ENCODE measurements at regions not wholly inside any gene's neighbourhood (a gene's known extent, or its start where the extent isn't known, plus 50 kb on each side); places are given as distances from the start of the nearest gene placed in this dataset.

GRCh38 chr11:110878513-110878912 lies 166.3 kb upstream of the ARHGAP20 start:
- no peaks in the 10 kb centered on the region for H4K20me1 ChIP-seq (ENCODE audit: control insufficient read depth, insufficient read depth)
- no peak overlapping the region for H3K4me3 ChIP-seq
- H3K27ac ChIP-seq (ENCODE audit: control insufficient read depth, insufficient read depth) = no peak overlapping the region
- intact Hi-C loops (cut with micrococcal nuclease; ENCODE audit: unreplicated experiment) (no loop called here), in situ Hi-C loops (cut with MboI) (no loop called here)
- ChIA-PET SMC1A (ENCODE audit: uncharacterized antibody, unreplicated experiment) (interaction anchor here (0.6 to 1.0 kb wide), 2 partner anchors 73 to 575 kb away, joined by 3 to 4 read pairs; no protein-coding TSS in a partner anchor), RAD21 (ENCODE audit: unreplicated experiment) (no interaction called here), CTCF (interaction anchor here (0.9 kb wide), 1 partner anchor 431 kb away, joined by 3 read pairs; no protein-coding TSS in a partner anchor), POLR2A (no interaction called here)
- H3K4me2 ChIP-seq (ENCODE audit: control insufficient read depth, insufficient read depth) = no peak overlapping the region
- DNase-seq (ENCODE audit: low read depth, low spot score) = no peak
- H3K9me3 ChIP-seq (replicated peaks; ENCODE audit: control insufficient read depth, insufficient read depth, low read length) = no peaks in the 10 kb centered on the region
- BruUV-seq (replicated peaks) = no TSS peak
- no peak for ATAC-seq
- no peaks in the 10 kb centered on the region for H3K36me3 ChIP-seq (ENCODE audit: control insufficient read depth in 2 of 2, insufficient read depth in 2 of 2, low read length in 1 of 2)
- H2AFZ ChIP-seq (ENCODE audit: control insufficient read depth, low read depth, low read length) = no peak overlapping the region
- no peaks in the 10 kb centered on the region; a peak in 1 of 4 replicates for H3K27me3 ChIP-seq (replicated peaks in 1 of 2; ENCODE audit: control insufficient read depth in 2 of 2, insufficient read depth in 2 of 2, low read length in 1 of 2)
- no peaks in the 10 kb centered on the region for H3K4me1 ChIP-seq (ENCODE audit: control insufficient read depth, insufficient read depth, low read length)
- no peak for FAIRE-seq
- TF ChIP-seq E2F8 (IDR thresholded peaks at IDR 0.05; ENCODE audit: low read depth, partially characterized antibody) = no peak
- H3K79me2 ChIP-seq (ENCODE audit: control insufficient read depth, insufficient read depth, low read length) = no peaks in the 10 kb centered on the region
- WGBS (ENCODE audit: insufficient coverage, insufficient replicate concordance, low lambda C conversion rate, missing lambda C conversion rate) = 0% methylated on average over 1 of the region's 1 CpG
- no peak overlapping the region for H3K9ac ChIP-seq (ENCODE audit: control insufficient read depth, insufficient read depth, low read length)

- DNase-seq (ENCODE audit: low read depth, low spot score) (no peak), FAIRE-seq (no peak), ATAC-seq (no peak)
- WGBS (ENCODE audit: insufficient coverage, insufficient replicate concordance, low lambda C conversion rate, missing lambda C conversion rate) = 50% methylated on average over 4 of the region's 5 CpGs
- Histone ChIP-seq H3K9ac (ENCODE audit: control insufficient read depth, insufficient read depth, low read length) (no peak overlapping the region), H3K4me2 (ENCODE audit: control insufficient read depth, insufficient read depth) (no peak overlapping the region), H3K79me2 (ENCODE audit: control insufficient read depth, insufficient read depth, low read length) (no peaks in the 10 kb centered on the region), H3K9me3 (replicated peaks; ENCODE audit: control insufficient read depth, insufficient read depth, low read length) (no peaks in the 10 kb centered on the region), H2AFZ (ENCODE audit: control insufficient read depth, low read depth, low read length) (no peak overlapping the region), H3K36me3 (ENCODE audit: control insufficient read depth in 2 of 2, insufficient read depth in 2 of 2, low read length in 1 of 2) (no peaks in the 10 kb centered on the region), H4K20me1 (ENCODE audit: control insufficient read depth, insufficient read depth) (no peaks in the 10 kb centered on the region), H3K4me3 (no peak overlapping the region), H3K27ac (ENCODE audit: control insufficient read depth, insufficient read depth) (no peak overlapping the region), H3K27me3 (replicated peaks in 1 of 2; ENCODE audit: control insufficient read depth in 2 of 2, insufficient read depth in 2 of 2, low read length in 1 of 2) (no peaks in the 10 kb centered on the region), H3K4me1 (ENCODE audit: control insufficient read depth, insufficient read depth, low read length) (no peaks in the 10 kb centered on the region)
- ChIA-PET CTCF (no interaction called here), POLR2A (interaction anchor here (1.1 kb wide), 1 partner anchor 12 kb away, joined by 3 read pairs; no protein-coding TSS in a partner anchor), SMC1A (ENCODE audit: uncharacterized antibody, unreplicated experiment) (no interaction called here), RAD21 (ENCODE audit: unreplicated experiment) (no interaction called here)
- intact Hi-C loops (cut with micrococcal nuclease; ENCODE audit: unreplicated experiment) = no loop called here
- BruUV-seq (replicated peaks) = no TSS peak
- in situ Hi-C loops (cut with MboI) = no loop called here
- TF ChIP-seq ELK1 (IDR thresholded peaks at IDR 0.05; ENCODE audit: low read depth, low read length) (no peak), SMAD1 (IDR thresholded peaks at IDR 0.05; ENCODE audit: low read depth, partially characterized antibody) (no peak), USF1 (IDR thresholded peaks at IDR 0.05; ENCODE audit: borderline replicate concordance, extremely low read length, insufficient read depth, low read depth, low read length) (no peak), KDM1A (IDR thresholded peaks at IDR 0.05; ENCODE audit: borderline replicate concordance) (no peak), MYC (IDR thresholded peaks at IDR 0.05; ENCODE audit: insufficient read depth, insufficient read length, insufficient replicate concordance, low read length, severe bottlenecking) (no peak), ESRRA (IDR thresholded peaks at IDR 0.05; ENCODE audit: low read length) (no peak), DPF2 (IDR thresholded peaks at IDR 0.05) (no peak), TARDBP (IDR thresholded peaks at IDR 0.05; ENCODE audit: borderline replicate concordance) (no peak)
These were observed 162.3 kb upstream of the ARHGAP20 start for GRCh38 chr11:110874437-110875030.

Data from GM12878 (cell line).